ENCODE measurements at regions not wholly inside any gene's neighbourhood (a gene's known extent, or its start where the extent isn't known, plus 50 kb on each side); places are given as distances from the start of the nearest gene placed in this dataset.
A peak's percentile ranks its signal among the peaks of the same experiment; 100 is the strongest.

DNA sequence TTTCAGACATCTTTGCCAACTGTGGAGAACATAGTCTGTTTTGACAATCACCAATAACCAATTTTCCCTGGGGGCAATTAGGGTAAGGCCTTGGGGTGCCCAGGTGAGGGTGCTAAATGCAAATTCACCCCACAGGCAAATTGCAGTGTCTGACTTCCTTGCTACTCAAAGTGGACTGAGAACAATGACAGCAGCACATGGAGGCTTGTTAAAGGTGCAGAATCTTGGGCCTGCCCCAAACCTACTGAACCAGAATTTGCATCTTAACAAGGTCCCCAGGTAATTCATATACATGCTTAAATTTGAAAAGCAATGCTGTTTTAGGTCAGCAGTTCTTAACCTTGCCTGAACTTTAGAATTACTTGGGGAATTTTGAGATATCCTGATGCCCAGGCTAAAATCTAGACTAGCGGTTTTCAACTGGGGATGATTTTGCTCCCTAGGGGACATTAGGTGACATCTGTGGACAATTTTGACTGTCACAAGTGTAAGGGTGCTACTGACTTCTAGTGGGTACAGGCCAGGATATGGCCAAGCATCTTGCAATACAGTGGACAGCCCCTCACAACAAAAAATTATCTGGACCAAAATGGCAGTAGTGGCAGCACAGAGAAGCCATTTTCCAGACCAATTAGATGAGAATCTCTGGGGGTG lies 80.2 kb upstream of the GCFC2 start:
- H2BK120ac ChIP-seq (ENCODE audit: low read depth, low read length): no peak overlapping the region
- no peak overlapping the region for H4K91ac ChIP-seq (ENCODE audit: low read depth, low read length, poor library complexity)
- H2BK12ac ChIP-seq (ENCODE audit: low read length): no peak overlapping the region
- no peak overlapping the region for H4K8ac ChIP-seq (ENCODE audit: low read depth, low read length)
- no peak overlapping the region for H3K4ac ChIP-seq (ENCODE audit: low read length)
- no peak overlapping the region for H3K4me2 ChIP-seq (ENCODE audit: insufficient read depth, low read length, poor library complexity, severe bottlenecking)
- no peaks in the 10 kb centered on the region for H3K9me3 ChIP-seq (replicated peaks in 1 of 2; ENCODE audit: control insufficient read depth in 2 of 2, insufficient read depth in 1 of 2, low read depth in 1 of 2, low read length in 2 of 2)
- H2BK15ac ChIP-seq (ENCODE audit: low read length): no peak overlapping the region
- H3K79me1 ChIP-seq (ENCODE audit: low read depth, low read length): no peaks in the 10 kb centered on the region
- DNase-seq (ENCODE audit: low spot score): no peak
- H3K9ac ChIP-seq (ENCODE audit: low read depth, low read length, poor library complexity): no peak overlapping the region
- no peak overlapping the region for H3K18ac ChIP-seq (ENCODE audit: low read length)
- H3K14ac ChIP-seq (ENCODE audit: low read length): no peak overlapping the region
- H3K23ac ChIP-seq (ENCODE audit: low read depth, low read length, poor library complexity): no peak overlapping the region
- no peak overlapping the region for H3K4me3 ChIP-seq (ENCODE audit: low read length in 2 of 2)
- no peaks in the 10 kb centered on the region for H3K36me3 ChIP-seq (replicated peaks in 1 of 2; ENCODE audit: control insufficient read depth in 2 of 2, insufficient read depth in 2 of 2, low read length in 2 of 2)
- H2AK5ac ChIP-seq (ENCODE audit: low read depth, low read length): no peak overlapping the region
- WGBS, 2 donors (ENCODE audit: extremely low coverage in 2 of 2, insufficient read length in 2 of 2, insufficient replicate concordance in 1 of 2): no CpG with 5 or more reads among the region's 1 CpG
- H3K4me1 ChIP-seq (ENCODE audit: control insufficient read depth in 2 of 2, insufficient read depth in 1 of 2, low read depth in 1 of 2, low read length in 2 of 2): peaks cover 4 to 5% of the 10 kb centered on the region in 2 donors
- H3K27me3 ChIP-seq (ENCODE audit: control insufficient read depth in 3 of 3, insufficient read depth in 3 of 3, low read depth in 1 of 3, low read length in 3 of 3): no peaks in the 10 kb centered on the region
- no peak overlapping the region for H3K27ac ChIP-seq (replicated peaks; ENCODE audit: low read length)
- no peak overlapping the region for H2BK5ac ChIP-seq (ENCODE audit: low read length)
- no peak overlapping the region for H2AFZ ChIP-seq (ENCODE audit: low read length)

DNA sequence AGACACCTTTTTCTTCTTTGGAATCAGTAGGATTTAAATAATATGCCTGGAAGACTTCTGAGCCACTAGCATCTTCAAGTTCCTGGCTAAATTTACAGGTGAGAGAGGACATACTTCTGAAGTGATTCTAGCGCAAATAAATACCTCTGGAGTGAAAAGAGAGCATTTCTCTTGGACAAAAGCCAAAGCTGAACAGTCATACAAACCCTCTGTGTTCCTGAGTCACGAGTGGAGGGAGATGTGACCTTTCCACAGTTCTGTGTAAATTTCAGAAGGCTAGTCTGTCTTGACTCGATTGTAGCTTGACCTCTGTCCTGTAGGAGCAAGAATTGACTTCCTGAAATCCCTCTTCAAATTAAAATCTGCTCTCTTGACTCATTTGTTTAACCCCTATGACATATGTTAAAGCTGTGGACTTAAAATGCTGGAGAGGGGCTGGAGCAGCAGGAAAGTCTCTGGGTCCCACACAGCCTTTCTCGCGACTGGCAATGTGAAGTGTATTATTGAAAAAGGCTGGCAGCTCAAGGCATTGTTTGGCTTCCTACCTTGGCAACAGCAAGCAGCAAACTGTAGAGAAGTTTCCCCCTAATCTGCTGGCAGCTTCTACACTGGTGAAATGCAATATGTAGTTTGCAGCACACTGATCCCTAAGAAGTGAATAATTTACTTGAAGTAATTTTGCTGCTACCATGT lies 79.6 kb upstream of the GCFC2 start:
- no peak overlapping the region for H2AK5ac ChIP-seq (ENCODE audit: low read depth, low read length)
- H3K9me3 ChIP-seq (replicated peaks in 1 of 2; ENCODE audit: control insufficient read depth in 2 of 2, insufficient read depth in 1 of 2, low read depth in 1 of 2, low read length in 2 of 2): no peaks in the 10 kb centered on the region
- no peaks in the 10 kb centered on the region for H3K79me1 ChIP-seq (ENCODE audit: low read depth, low read length)
- no peak for DNase-seq (ENCODE audit: low spot score)
- H4K91ac ChIP-seq (ENCODE audit: low read depth, low read length, poor library complexity): no peak overlapping the region
- H3K4ac ChIP-seq (ENCODE audit: low read length): no peak overlapping the region
- no peaks in the 10 kb centered on the region for H3K27me3 ChIP-seq (ENCODE audit: control insufficient read depth in 3 of 3, insufficient read depth in 3 of 3, low read depth in 1 of 3, low read length in 3 of 3)
- H3K27ac ChIP-seq (replicated peaks; ENCODE audit: low read length): no peak overlapping the region
- no peak overlapping the region for H3K4me2 ChIP-seq (ENCODE audit: insufficient read depth, low read length, poor library complexity, severe bottlenecking)
- H2BK15ac ChIP-seq (ENCODE audit: low read length): no peak overlapping the region
- H3K36me3 ChIP-seq (replicated peaks in 1 of 2; ENCODE audit: control insufficient read depth in 2 of 2, insufficient read depth in 2 of 2, low read length in 2 of 2): no peaks in the 10 kb centered on the region
- H3K23ac ChIP-seq (ENCODE audit: low read depth, low read length, poor library complexity): no peak overlapping the region
- no peak overlapping the region for H4K8ac ChIP-seq (ENCODE audit: low read depth, low read length)
- H3K4me1 ChIP-seq (ENCODE audit: control insufficient read depth in 2 of 2, insufficient read depth in 1 of 2, low read depth in 1 of 2, low read length in 2 of 2): peaks cover 4 to 5% of the 10 kb centered on the region in 2 donors
- H3K4me3 ChIP-seq (ENCODE audit: low read length in 2 of 2): no peak overlapping the region
- H2BK5ac ChIP-seq (ENCODE audit: low read length): no peak overlapping the region
- H2AFZ ChIP-seq (ENCODE audit: low read length): peak overlapping the region; percentile 42
- H3K18ac ChIP-seq (ENCODE audit: low read length): no peak overlapping the region
- H2BK120ac ChIP-seq (ENCODE audit: low read depth, low read length): no peak overlapping the region
- no peak overlapping the region for H3K14ac ChIP-seq (ENCODE audit: low read length)
- WGBS, 2 donors (ENCODE audit: extremely low coverage in 2 of 2, insufficient read length in 2 of 2, insufficient replicate concordance in 1 of 2): no CpG with 5 or more reads among the region's 5 CpGs
- no peak overlapping the region for H3K9ac ChIP-seq (ENCODE audit: low read depth, low read length, poor library complexity)
- no peak overlapping the region for H2BK12ac ChIP-seq (ENCODE audit: low read length)

DNA sequence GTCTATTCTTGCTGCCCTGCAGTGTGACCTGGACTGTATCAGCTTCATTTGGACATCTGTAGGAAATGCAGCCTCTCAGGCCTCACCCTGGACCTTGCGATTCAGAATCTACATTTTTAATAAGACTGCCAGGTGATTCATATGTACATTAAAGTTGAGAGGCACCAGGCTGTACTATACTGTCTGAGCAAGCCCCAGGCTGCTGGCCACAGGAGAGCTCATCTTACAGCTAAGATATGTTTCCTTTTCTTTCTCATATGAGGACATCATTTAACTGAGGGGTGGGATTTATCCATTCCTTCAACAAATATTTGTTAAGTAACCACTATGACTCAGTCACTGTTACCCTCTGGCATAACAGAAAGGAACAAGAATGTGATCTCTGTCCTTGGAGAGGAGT lies 78.2 kb upstream of the GCFC2 start:
- H3K36me3 ChIP-seq (replicated peaks in 1 of 2; ENCODE audit: control insufficient read depth in 2 of 2, insufficient read depth in 2 of 2, low read length in 2 of 2): no peaks in the 10 kb centered on the region
- H3K4ac ChIP-seq (ENCODE audit: low read length): no peak overlapping the region
- H4K8ac ChIP-seq (ENCODE audit: low read depth, low read length): no peak overlapping the region
- H3K4me2 ChIP-seq (ENCODE audit: insufficient read depth, low read length, poor library complexity, severe bottlenecking): no peak overlapping the region
- no peaks in the 10 kb centered on the region for H3K79me1 ChIP-seq (ENCODE audit: low read depth, low read length)
- no peak overlapping the region for H3K27ac ChIP-seq (replicated peaks; ENCODE audit: low read length)
- H3K9ac ChIP-seq (ENCODE audit: low read depth, low read length, poor library complexity): no peak overlapping the region
- no peak overlapping the region for H2BK12ac ChIP-seq (ENCODE audit: low read length)
- no peak overlapping the region for H2BK15ac ChIP-seq (ENCODE audit: low read length)
- H2AK5ac ChIP-seq (ENCODE audit: low read depth, low read length): no peak overlapping the region
- no peak overlapping the region for H3K4me3 ChIP-seq (ENCODE audit: low read length in 2 of 2)
- no CpG with 5 or more reads among the region's 1 CpG for WGBS, 2 donors (ENCODE audit: extremely low coverage in 2 of 2, insufficient read length in 2 of 2, insufficient replicate concordance in 1 of 2)
- no peak overlapping the region for H2BK5ac ChIP-seq (ENCODE audit: low read length)
- H3K9me3 ChIP-seq (replicated peaks in 1 of 2; ENCODE audit: control insufficient read depth in 2 of 2, insufficient read depth in 1 of 2, low read depth in 1 of 2, low read length in 2 of 2): no peaks in the 10 kb centered on the region
- H4K91ac ChIP-seq (ENCODE audit: low read depth, low read length, poor library complexity): no peak overlapping the region
- H3K4me1 ChIP-seq (ENCODE audit: control insufficient read depth in 2 of 2, insufficient read depth in 1 of 2, low read depth in 1 of 2, low read length in 2 of 2): peaks cover 4 to 5% of the 10 kb centered on the region in 2 donors
- DNase-seq (ENCODE audit: low spot score): no peak
- H3K18ac ChIP-seq (ENCODE audit: low read length): no peak overlapping the region
- H2AFZ ChIP-seq (ENCODE audit: low read length): peak overlapping the region; percentile 13
- no peak overlapping the region for H3K23ac ChIP-seq (ENCODE audit: low read depth, low read length, poor library complexity)
- H3K14ac ChIP-seq (ENCODE audit: low read length): no peak overlapping the region
- H2BK120ac ChIP-seq (ENCODE audit: low read depth, low read length): no peak overlapping the region
- H3K27me3 ChIP-seq (ENCODE audit: control insufficient read depth in 3 of 3, insufficient read depth in 3 of 3, low read depth in 1 of 3, low read length in 3 of 3): no peaks in the 10 kb centered on the region

DNA sequence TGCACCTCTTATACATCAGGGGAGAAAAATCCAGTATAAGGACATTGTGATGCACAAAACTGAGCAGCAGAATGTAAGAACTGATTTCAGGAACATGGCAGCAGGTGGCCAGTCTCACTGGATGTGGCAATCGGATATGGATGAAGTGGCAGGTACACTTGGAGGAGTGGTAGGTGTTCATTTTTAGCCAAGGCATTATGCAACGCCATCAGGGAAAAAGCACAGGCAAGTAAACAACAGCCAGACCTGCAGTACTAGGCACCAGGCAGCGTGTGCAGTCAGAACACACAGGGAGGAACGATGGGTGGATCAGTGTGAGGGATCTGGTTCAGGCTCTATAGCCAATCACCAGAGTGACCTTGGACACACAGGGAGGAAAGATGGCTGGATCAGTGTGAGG lies 77.4 kb upstream of the GCFC2 start:
- no peak overlapping the region for H2BK120ac ChIP-seq (ENCODE audit: low read depth, low read length)
- DNase-seq (ENCODE audit: low spot score): no peak
- no peak overlapping the region for H4K91ac ChIP-seq (ENCODE audit: low read depth, low read length, poor library complexity)
- peak overlapping the region; percentile 65 for H2AFZ ChIP-seq (ENCODE audit: low read length)
- H3K36me3 ChIP-seq (replicated peaks in 1 of 2; ENCODE audit: control insufficient read depth in 2 of 2, insufficient read depth in 2 of 2, low read length in 2 of 2): no peaks in the 10 kb centered on the region
- H4K8ac ChIP-seq (ENCODE audit: low read depth, low read length): no peak overlapping the region
- no peaks in the 10 kb centered on the region for H3K27me3 ChIP-seq (ENCODE audit: control insufficient read depth in 3 of 3, insufficient read depth in 3 of 3, low read depth in 1 of 3, low read length in 3 of 3)
- no peak overlapping the region for H3K4me3 ChIP-seq (ENCODE audit: low read length in 2 of 2)
- H3K14ac ChIP-seq (ENCODE audit: low read length): no peak overlapping the region
- no peak overlapping the region for H3K4ac ChIP-seq (ENCODE audit: low read length)
- no CpG with 5 or more reads among the region's 4 CpGs for WGBS, 2 donors (ENCODE audit: extremely low coverage in 2 of 2, insufficient read length in 2 of 2, insufficient replicate concordance in 1 of 2)
- peak overlapping the region; percentile 8 for H2BK15ac ChIP-seq (ENCODE audit: low read length)
- no peaks in the 10 kb centered on the region for H3K79me1 ChIP-seq (ENCODE audit: low read depth, low read length)
- no peak overlapping the region for H3K27ac ChIP-seq (replicated peaks; ENCODE audit: low read length)
- no peaks in the 10 kb centered on the region for H3K9me3 ChIP-seq (replicated peaks in 1 of 2; ENCODE audit: control insufficient read depth in 2 of 2, insufficient read depth in 1 of 2, low read depth in 1 of 2, low read length in 2 of 2)
- no peak overlapping the region for H2AK5ac ChIP-seq (ENCODE audit: low read depth, low read length)
- peaks cover 4 to 5% of the 10 kb centered on the region in 2 donors for H3K4me1 ChIP-seq (ENCODE audit: control insufficient read depth in 2 of 2, insufficient read depth in 1 of 2, low read depth in 1 of 2, low read length in 2 of 2)
- H3K18ac ChIP-seq (ENCODE audit: low read length): peak overlapping the region; percentile 73
- no peak overlapping the region for H2BK12ac ChIP-seq (ENCODE audit: low read length)
- H3K23ac ChIP-seq (ENCODE audit: low read depth, low read length, poor library complexity): no peak overlapping the region
- no peak overlapping the region for H3K4me2 ChIP-seq (ENCODE audit: insufficient read depth, low read length, poor library complexity, severe bottlenecking)
- no peak overlapping the region for H2BK5ac ChIP-seq (ENCODE audit: low read length)
- no peak overlapping the region for H3K9ac ChIP-seq (ENCODE audit: low read depth, low read length, poor library complexity)

Data from neuronal stem cell (in vitro differentiated cells).